ENCODE measurements at regions not wholly inside any gene's neighbourhood (a gene's known extent, or its start where the extent isn't known, plus 50 kb on each side); places are given as distances from the start of the nearest gene placed in this dataset.
"Not testable (repeated sequence)": the region's sequence is repeated elsewhere in the genome, so short reads cannot be mapped to it uniquely, and the experiment has no call there.

DNA sequence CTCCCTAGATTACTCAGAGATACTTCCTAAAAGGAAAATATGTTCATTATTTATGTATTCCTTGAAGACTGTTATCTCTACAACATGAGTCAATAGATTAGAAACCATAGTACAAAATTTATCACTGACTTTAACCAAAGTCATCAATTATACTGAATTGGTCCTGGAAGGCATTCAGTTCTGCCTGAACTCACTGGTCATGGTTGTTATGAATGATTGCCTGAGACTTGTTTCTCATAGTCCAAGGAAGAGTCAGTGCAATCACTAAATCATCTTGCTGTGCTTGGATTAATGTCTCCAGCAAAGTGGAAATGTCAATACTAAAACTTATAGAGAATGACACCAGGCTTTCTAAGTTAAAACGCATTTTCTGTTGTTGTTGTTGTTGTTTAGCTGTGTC, 878.6 kb upstream of the MANEA start:
- DNase-seq (ENCODE audit: low spot score), result no peak

DNA sequence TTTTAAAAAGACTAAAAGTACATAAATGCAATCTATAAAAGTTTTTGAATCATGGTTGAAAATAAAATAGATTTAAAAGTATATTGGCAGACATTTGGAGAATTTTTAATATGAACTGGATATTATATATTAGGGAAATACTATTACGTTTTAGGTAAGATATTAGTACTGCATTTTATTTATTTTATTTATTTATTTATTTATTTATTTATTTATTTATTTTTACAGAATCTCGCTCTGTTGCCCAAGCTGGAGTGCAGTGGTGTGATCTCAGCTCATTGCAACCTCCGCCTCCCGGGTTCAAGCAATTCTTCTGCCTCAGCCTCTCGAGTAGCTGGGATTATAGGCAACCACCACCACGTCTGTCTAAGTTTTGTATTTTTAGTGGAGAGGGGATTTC, 890.1 kb upstream of the MANEA start:
- DNase-seq (ENCODE audit: low spot score), result not testable (repeated sequence)

DNA sequence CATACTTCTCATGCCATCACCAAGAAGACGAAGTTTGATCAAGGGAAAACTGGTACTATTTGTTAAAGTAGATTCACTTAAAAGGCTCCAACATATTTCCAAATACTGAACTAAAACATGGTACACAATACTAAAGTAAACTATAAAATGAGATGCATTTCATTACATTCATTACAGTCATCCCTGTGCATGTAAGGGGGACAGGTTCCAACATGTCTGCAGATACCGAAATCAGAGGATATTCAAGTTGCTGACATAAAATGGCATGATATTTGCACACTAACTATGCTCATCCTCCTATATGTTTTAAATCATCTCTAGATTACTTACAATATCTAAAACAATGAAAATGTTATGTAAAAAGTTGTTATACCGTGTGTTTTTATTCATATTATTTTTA, 893.9 kb upstream of the MANEA start:
- no peak for DNase-seq (ENCODE audit: low spot score)

DNA sequence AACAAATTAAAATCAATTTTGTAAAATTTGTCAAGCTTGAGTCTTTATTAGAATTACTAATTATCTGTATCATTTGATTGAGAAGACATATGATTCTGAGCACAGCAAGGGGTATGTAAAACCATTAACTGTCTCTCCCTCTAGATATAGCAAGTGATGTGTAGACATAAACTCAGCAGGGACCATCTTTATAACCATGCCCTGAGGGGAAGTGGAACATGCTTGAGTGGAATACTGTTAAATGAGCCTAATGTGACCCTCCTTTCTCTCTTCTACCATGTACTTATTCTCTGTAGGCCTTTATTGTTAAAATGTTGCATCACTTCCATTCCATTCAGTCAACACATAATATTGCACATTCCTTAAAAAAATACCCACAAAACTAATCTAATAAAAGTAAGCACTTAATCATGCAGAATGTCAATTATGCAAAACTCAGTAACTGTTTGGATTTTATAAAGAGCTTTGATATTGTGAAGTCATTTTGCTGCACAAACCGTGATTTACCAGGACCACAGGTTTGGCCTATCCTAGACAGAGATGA, 896.6 kb upstream of the MANEA start:
- DNase-seq (ENCODE audit: low spot score), result no peak

DNA sequence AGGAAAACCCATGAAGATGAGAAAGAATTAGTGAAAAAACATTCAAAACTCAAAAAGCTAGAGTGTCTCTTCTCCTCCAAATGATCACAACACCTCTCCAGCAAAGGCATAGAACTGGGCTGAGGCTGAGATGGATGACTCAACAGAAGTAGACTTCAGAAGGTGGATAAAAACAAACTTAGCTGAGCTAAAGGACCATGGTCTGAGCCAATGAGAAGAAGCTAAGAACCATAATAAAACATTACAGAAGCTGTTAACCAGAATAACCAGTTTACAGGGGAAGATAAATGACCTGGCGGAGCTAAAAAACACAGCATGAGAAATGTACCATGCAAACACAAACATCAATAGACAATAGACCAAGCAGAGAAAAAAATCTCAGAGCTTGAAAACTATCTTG, 904.1 kb upstream of the MANEA start:
- DNase-seq (ENCODE audit: low spot score), result no peak

DNA sequence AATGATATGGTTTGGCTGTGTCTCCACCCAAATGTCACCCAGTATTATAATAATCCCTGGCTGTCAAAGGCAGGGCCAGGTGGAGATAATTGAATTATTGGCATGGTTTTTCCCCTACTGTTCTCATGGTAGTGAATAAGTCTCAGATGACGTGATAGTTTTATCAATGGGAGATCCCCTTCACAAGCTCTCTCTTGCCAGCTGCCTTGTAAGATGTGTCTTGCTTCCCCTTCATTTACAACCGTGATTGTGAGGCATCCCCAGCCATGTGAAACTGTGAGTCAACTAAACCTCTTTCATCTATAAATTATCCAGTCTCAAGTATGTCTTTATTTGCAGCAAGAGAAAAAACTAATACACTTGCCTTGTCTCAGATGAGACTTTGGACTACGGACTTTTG, 907.3 kb upstream of the MANEA start:
- DNase-seq (ENCODE audit: low spot score), result no peak

DNA sequence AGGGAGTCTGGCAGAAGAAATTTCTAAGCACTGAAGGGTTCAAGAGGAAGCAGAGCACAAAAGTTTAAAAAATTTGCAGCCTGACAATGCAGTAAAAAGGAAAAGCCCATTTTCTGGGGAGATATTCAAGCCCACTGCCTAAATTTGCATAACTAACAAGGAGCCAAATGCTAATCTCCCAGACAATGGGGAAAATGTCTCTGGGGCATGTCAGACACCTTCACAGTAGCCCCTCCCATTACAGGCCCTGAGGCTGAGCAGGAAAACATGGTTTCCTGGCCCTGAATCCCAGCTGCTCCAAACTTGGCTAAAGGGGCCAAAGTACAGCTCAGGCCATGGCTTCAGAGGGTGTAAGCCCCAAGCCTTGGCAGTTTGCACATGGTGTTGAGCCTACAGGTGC, 908.5 kb upstream of the MANEA start:
- no peak for DNase-seq (ENCODE audit: low spot score)

DNA sequence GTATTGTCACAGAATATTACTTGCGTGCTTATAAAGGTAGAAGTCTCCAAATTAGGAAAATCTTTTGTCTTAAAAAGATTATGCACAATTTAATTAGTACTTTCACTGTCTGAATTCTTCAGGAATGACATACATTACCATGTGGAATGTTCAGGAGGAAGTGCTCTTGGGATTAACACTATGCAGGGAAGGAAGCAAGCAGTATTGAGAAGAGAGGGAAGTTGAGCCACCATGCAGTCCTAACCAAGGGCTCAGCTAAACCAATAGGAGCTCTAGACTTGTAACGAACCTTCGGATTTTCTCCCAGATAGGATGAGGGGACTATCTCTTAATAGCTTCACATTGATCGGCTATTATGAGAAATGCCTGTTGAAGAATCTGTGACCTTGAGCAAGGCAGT, 918.4 kb upstream of the MANEA start:
- no peak for DNase-seq (ENCODE audit: low spot score)

DNA sequence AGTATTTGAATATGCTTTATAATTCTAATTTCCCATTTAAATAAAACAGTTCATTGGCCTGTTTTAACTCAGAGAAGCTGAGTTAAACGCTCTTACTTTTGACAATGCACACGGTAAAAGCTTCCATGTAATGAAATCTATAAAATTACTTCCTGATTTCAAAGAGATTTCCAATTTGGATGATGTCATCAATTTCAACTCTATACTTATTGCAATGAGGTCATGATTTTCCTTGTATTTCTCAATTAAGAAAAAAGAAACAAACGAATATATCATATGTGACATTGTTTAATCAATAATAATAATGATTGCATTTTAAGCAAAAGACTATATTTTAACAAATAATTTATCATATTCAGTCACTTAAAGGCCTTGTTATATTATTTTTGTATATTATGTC, 926.1 kb upstream of the MANEA start:
- DNase-seq (ENCODE audit: low spot score), result no peak

DNA sequence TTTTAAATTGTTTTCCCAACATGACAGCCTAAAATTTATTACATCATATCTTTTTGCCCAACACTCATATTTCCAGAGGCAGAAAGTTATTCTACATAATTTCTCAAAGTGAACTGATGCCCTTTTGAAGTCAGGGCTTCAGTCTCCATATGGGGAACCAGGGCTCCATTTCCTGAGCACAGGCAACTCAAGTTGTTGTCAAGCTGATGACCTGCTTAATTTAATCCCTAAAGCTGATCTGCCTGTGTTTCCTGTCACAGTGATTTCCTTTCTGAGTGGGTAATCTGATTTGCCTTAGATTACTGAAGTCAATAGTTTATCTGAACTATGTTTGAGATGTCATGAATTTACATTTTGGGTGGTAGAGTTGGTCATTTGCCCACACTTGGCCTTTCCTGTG, 932.1 kb upstream of the MANEA start:
- no peak for DNase-seq (ENCODE audit: low spot score)

DNA sequence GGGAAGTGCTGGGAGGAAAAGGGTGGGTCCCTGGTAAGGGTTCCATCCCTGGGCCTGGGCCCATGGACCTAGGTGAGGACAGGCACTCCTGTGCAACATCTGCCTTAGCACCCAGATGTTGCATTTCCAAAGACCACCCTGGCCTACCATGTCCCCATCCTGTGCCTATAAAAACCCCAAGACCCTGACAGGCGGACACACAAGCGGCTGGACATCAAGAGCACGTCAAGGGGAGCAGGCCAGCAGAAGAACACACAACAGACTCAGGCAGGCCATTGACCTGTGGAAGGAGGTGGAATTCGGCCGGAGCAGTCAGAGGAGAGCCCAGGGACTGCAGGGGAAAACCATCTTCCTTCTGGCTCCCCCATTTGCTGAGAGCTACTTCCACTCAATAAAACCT, 937.8 kb upstream of the MANEA start:
- no peak for DNase-seq (ENCODE audit: low spot score)

DNA sequence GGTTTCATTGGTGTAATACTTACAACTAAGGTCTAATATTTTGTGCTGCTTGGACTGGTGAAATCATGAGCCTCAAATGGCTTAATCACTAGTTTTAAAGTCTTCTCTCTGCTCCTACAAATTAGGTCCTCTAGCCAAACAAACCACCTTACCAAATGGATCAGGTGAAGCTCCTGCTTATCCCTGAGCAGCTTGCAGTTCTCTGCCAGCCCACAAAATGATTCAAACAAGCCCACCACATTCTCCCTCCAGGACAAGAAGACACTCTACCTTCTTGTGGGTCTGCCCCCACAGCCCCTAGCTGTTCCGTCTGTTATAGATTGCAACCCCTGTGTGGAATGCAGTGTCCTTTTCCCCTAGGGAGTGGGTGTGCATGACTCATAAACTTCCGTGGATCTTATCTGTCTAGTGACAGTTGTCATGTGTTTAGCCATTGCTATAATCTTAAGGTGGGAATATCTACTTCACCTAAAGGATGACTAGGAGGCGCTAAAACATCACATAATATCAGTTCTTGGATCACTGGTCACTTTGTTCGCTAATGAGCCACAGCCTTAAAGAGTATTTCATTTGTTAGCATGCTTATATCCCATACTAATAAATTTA, 940.5 kb upstream of the MANEA start:
- DNase-seq (ENCODE audit: low spot score), result peak; percentile 0

DNA sequence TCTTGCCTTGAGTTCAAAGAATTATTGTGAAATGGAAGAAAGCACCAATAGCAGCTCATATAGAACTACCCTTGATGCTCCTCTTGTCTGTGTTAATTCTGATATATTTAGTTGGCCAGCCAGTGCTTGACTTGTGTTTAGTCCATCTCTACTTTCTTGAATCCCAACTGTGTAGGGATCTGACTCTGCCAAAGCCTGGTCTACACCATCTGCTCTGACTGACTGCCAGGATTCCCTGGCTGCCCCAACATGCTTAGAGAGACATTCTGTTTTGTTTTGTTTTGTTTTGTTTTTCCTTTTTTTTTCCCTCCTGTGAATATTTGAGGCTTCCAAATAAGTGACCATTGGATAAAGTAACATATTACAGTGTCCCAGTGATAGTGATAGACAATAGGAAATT, 953.7 kb upstream of the MANEA start:
- DNase-seq (ENCODE audit: low spot score), result no peak

DNA sequence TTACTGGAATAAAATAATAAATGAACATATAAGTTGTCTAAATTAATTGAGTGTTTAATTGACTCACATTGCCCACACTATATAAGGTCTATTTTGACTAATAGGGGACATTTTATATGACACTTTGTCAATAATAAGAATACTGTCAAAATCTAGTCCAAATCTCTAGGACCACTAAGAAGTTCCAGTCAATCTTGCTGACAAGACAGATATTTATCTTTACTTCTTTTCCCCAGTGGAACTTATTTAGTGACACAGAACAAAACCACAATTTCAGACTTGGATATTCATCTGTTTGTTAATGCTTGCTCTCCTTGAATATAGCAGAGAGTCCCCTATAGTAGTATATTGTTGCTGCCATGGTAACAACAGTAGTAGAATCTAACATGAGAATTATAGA, 954.6 kb upstream of the MANEA start:
- DNase-seq (ENCODE audit: low spot score), result no peak

DNA sequence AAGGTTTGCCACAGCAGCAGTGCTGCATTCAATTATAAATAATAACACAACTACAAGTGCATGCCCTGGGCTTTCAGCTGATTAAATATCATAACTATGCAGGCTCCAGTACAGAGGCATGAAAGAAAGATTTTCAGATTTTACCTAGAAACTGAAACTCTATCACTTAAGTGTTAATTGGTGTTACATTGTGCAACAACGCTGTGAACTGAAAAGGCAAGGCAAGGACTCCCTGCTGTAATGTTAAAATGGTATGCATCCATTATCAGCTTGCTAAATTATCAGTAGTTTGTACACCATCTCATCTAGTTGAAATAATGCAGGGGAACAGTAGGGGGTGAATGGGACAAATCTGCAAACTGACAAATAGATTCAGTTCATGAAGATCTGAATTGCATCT, 976.7 kb upstream of the MANEA start:
- DNase-seq (ENCODE audit: low spot score), result no peak

DNA sequence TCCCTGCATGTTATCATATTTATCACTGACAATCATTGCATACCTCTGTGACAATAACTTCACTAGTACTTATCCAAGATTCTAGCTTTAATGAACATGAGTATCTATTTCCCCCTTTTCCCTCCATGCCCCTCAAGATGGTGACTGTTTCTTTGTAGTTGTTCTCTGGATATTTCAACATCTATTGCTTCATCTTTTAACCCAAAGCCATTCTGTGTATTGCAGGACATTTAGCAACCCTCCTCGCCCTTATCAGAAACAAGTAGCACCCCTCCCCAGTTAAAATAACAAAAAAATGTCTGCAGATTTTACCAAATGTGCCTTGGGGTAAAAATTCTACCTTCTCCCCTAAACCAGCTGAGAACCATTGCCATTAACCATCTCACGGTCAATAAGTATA, 979.8 kb upstream of the MANEA start:
- DNase-seq (ENCODE audit: low spot score), result no peak

DNA sequence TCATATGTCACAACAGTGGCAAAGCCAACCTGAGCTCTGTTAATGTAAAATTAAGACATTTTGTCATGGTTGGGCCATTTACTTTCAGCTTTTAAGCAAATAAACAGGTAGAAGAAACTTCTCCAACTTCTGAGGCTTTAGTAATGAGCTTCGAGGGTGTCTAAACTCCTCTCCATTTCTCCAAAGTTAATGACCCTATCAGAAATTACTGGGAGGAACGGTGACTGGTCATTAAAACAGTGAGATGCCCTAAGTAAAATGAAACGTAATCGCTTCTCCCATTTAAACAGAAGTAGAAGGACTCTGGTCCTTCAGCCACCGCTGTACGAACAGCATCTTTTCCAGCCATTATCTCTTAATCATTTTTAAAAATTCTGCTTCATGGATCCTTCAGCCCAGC, 986.9 kb upstream of the MANEA start:
- DNase-seq (ENCODE audit: low spot score), result no peak

DNA sequence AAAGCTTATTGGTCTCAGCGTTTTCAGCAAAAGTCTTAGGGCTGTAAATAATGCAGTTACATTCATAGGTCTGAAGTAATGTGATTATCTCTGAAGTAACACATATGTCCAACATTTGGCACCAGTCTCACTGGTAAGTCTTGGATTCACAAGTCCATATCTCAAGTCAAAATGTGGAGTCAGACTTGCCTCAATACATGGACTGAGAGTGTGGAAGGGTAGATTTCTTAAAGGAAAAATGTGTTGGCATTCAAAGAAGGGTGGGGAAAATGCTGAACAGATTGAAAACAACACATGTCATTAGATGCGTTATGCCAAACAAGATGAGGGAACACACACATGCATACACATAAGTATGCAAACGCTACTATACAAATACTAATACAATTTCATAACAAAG, 989.0 kb upstream of the MANEA start:
- DNase-seq (ENCODE audit: low spot score), result no peak

DNA sequence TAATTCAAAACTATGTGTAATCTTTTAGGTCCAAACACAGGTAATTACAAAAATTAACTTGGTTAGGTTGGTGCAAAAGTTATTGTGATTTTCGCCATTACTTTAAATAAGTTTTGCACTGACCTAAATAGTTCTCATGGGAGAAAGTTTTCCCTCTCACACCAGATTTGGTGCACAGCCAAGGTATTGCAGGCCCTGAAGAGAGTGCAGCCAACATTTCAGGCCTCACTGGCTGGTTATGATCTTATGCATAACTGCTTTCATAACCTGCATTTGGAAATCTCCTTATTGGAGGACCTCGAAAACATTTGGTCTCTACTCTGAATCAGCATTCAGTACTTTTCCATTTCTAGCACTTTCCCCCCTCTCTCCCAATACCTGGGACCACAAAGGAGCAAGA, 993.1 kb upstream of the MANEA start:
- DNase-seq (ENCODE audit: low spot score), result no peak

DNA sequence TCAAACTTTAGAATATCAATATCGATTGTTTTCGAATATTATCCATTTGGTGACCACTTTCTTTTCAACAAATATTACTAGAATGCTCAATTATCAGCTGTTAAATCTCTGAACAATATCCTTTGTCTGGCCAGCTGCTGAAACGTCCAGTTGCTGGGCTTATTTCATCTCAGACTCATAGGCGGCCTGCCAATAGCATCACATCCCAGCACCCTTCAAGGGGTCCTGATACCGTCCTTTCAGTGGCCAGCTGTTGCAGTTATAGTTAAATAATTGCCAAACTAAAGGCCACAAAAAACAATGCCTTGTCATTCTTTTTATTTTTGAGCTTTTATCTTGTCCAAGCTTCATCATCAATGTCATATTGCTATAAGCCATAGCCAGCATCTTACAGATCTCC, 1006.8 kb upstream of the MANEA start:
- no peak for DNase-seq (ENCODE audit: low spot score)

DNA sequence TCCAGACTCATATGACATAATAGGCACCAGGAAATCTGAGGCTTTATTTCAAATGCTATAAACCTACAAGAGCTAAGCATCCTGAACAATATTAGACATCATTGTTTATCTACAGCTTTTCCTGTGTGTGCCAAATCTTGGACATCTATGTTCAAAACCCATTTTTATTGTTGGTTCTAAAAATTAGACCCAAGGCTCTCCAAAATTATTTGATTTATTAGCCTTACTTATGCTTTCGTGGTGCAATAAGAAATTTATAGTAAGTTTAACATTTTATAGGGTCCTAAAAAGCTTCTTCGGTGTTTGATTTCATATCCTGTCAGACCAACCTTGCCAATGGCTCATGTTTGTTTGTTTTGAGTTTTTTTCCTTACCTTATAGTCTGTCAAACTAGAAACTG, 1014.5 kb upstream of the MANEA start:
- DNase-seq (ENCODE audit: low spot score), result no peak

DNA sequence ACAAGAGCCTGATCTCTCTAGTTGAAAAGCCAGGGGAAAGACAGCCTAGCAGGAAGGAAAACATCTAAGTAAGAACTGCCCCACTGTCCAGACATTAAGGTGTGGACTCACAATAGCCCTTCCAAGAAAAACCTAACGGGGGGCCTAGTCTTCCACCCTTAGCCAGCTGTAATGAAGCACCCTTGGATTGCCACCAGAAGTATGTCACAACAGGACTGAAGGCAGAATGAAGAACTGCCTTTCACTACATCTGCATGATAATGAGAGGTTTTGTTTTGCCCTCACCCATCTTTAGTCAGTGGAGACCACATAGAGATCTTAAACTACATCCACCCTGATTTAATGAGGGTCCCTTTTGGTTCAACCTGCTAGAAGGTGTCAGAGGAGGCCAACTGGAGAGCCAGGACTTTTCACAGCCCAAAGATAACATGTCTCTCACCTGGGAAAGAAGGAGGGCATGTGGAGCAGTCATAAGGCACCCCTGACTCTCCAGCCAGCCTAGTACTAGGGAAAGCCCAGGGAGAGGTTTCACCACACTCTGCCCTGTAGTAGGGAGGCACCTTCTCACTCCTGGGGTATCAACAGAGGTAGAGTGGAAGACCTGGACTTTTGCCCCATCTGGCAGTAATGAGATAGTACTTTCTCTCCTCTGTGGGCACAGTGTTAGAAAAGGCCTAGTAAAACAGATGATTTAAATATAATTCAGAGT, 1017.4 kb upstream of the MANEA start:
- no peak for DNase-seq (ENCODE audit: low spot score)

DNA sequence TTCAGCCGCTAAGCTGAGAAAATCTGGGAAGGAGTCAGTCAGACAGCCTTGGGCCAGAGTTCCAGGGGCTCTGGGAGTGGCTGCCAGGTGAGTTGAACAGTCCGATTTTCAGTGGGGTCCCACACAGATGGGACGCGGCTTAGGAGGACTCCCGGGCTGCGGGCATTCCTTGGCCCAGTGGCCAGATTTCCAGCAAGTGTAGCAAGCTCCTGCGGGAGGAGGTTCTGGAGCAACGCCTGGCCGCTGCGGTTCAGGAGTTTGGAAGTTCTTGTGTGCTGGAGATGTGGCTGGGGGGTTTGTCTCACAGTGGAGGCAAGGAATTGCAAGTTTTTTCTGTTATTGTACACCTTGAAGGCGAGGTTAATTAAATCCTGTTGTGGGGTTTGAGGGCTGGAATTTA, 1020.1 kb upstream of the MANEA start:
- DNase-seq (ENCODE audit: low spot score), result not testable (repeated sequence)

DNA sequence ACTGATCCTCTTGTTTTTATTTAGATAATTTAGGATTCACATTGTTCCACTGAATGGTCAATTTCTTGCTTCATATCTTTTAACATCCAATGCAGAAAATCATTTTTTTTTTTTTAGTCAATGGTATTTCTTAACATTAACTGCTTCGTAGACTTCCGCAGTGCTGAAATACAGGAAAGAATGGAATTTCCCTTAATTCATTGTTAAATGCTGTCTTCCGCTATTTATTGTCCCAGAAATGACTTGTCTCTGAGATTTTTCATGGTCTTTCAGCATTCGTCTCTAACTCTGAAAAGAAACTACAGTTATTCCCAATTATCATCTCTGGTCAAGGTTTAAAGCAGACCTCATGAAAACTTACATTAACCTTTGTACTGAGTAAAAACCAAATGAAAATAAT, 1029.1 kb upstream of the MANEA start:
- DNase-seq (ENCODE audit: low spot score), result no peak

Measured in COLO829 (cell line).